OCI-LY7 (cell line): ENCODE measurements at regions not wholly inside any gene's neighbourhood (a gene's known extent, or its start where the extent isn't known, plus 50 kb on each side); places are given as distances from the start of the nearest gene placed in this dataset.

Experiments used
- BruUV-seq: library from RNA; stranded (reverse); fragments of 400-500 nt; replicated peaks from 2 replicates; lab custom pipeline; 2021; lab: Mats Ljungman, UMichigan
- CTCF ChIA-PET: fragments of 300-600 bp; sonication (Branson Sonifier 250); formaldehyde crosslinking; loops from one replicate; lab custom pipeline; 2022; ENCODE audit warnings: antibody characterized with exemption; ENCODE audit not compliant: unreplicated experiment; lab: Charles Lee
- POLR2A ChIA-PET: fragments of 300-600 bp; sonication (Branson Sonifier 250); formaldehyde crosslinking; loops from one replicate; lab custom pipeline; 2022; ENCODE audit warnings: antibody characterized with exemption; lab: Charles Lee
- DNase-seq: peaks from one replicate; pipeline ENCODE4 v3.0.0-alpha.2; 2015; ENCODE audit warnings: low spot score
- H2AFZ ChIP-seq: fragments of 200-600 bp; sonication (generic), shearing (Covaris generic); 2 replicates; pipeline ENCODE4 v1.6.1; 2014; ENCODE audit warnings: mild to moderate bottlenecking, antibody characterized with exemption, low read length, moderate library complexity
- H3K27ac ChIP-seq: fragments of 200-600 bp; sonication (generic); 2 replicates; pipeline ENCODE4 v1.5.1; 2014; ENCODE audit warnings: mixed run types, low read depth, mild to moderate bottlenecking, moderate library complexity, low read length, inconsistent platforms; ENCODE audit not compliant: poor library complexity, severe bottlenecking
- H3K36me3 ChIP-seq: fragments of 200-600 bp; sonication (generic); 2 replicates; pipeline ENCODE4 v1.6.1; 2014; ENCODE audit warnings: mild to moderate bottlenecking, antibody characterized with exemption, low read length, moderate library complexity, mixed read lengths; ENCODE audit not compliant: insufficient read depth
- H3K4me1 ChIP-seq: fragments of 200-600 bp; sonication (generic); 2 replicates; pipeline ENCODE4 v1.5.1; 2014; ENCODE audit warnings: mild to moderate bottlenecking, low read length; ENCODE audit not compliant: insufficient read depth, poor library complexity, severe bottlenecking
- H3K4me2 ChIP-seq: fragments of 200-600 bp; sonication (generic); 2 replicates; pipeline ENCODE4 v1.6.1; 2014; ENCODE audit warnings: mild to moderate bottlenecking, low read length
- H3K4me3 ChIP-seq: fragments of 200-600 bp; sonication (generic); 2 replicates; pipeline ENCODE4 v1.5.1; 2014; ENCODE audit warnings: mild to moderate bottlenecking, low read depth, low read length; ENCODE audit not compliant: poor library complexity, severe bottlenecking
- H3K79me2 ChIP-seq: fragments of 200-600 bp; sonication (generic); 2 replicates; pipeline ENCODE4 v1.6.1; 2016; ENCODE audit warnings: low read depth, mild to moderate bottlenecking, low read length, moderate library complexity, mixed read lengths; ENCODE audit not compliant: insufficient read depth
- H3K9me2 ChIP-seq: fragments of 200-600 bp; sonication (generic); 2 replicates; pipeline ENCODE4 v1.6.1; 2016; ENCODE audit warnings: mild to moderate bottlenecking, low read length, mixed read lengths; ENCODE audit not compliant: insufficient read depth
- H3K9me3 ChIP-seq: fragments of 200-600 bp; sonication (generic); 2 replicates; pipeline ENCODE4 v1.6.1; 2014; ENCODE audit warnings: mild to moderate bottlenecking, mixed run types, low read length, mixed read lengths
- H4K20me1 ChIP-seq: fragments of 200-600 bp; sonication (generic); 2 replicates; pipeline ENCODE4 v1.6.1; 2014; ENCODE audit warnings: mild to moderate bottlenecking, antibody characterized with exemption, low read length, moderate library complexity, mixed read lengths; ENCODE audit not compliant: insufficient read depth
- EZH2phosphoT487 ChIP-seq: fragments of 200-600 bp; sonication (generic); IDR thresholded peaks from 2 replicates; pipeline ENCODE4 v1.6.1; 2018; ENCODE audit warnings: low read depth, borderline replicate concordance, mild to moderate bottlenecking, mixed run types, antibody characterized with exemption, low read length, moderate library complexity, mixed read lengths
- intact Hi-C: fragments of 100-400 bp; cut with micrococcal nuclease; formaldehyde crosslinking; loops from one replicate; pipeline ENCODE4 v1.10.0; 2022; ENCODE audit not compliant: unreplicated experiment
- TF ChIP-seq, protein P1 (sequence below): fragments of 200-600 bp; sonication (generic); conservative IDR thresholded peaks from 2 replicates; pipeline ENCODE4 v1.5.1; 2014; ENCODE audit warnings: mild to moderate bottlenecking, antibody characterized with exemption, low read length, moderate library complexity, mixed read lengths

DNA sequence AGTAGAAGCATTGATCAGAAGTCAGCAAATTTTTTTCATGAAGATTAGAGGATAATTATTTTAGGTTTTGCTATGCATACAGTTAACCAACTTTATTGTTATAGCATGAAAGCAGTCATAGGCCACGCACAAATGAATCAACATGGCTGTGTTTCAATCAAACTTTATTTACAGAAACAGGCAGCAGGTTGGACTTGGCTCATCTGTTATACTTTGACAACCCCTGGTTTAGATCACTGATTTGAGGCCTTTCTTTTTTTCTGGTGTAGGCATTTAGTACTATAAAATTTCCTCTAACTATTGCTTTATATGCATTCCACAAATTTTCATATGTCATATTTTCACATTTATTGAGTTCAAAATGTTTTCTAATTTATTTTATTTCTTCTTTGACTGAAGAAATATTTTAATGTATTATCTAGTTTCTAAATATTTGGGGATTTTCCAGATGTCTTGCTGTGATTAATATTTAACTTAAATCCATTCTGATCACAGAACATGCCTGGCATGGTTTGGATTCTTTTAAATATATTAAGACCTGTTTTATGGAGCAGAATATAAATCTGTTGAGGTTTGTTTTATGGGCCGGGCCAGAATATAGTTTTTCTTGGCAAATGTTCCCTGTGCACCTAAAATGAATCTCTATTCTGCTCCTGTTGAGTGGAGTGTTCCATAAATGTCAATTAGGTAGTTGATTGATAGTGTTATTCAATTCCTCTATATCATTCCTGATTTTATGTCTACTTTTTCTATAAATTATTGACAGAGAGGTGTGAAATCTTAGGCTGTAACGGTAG, 116.3 kb upstream of the KLHL29 start:
- no peak overlapping the region for H3K4me2 ChIP-seq
- no peak overlapping the region for H2AFZ ChIP-seq
- ChIA-PET POLR2A (no interaction called here), CTCF (no interaction called here)
- DNase-seq, result no peak
- no peaks in the 10 kb centered on the region for H4K20me1 ChIP-seq
- no peak for TF ChIP-seq EZH2phosphoT487
- TF ChIP-seq, protein P1, sequence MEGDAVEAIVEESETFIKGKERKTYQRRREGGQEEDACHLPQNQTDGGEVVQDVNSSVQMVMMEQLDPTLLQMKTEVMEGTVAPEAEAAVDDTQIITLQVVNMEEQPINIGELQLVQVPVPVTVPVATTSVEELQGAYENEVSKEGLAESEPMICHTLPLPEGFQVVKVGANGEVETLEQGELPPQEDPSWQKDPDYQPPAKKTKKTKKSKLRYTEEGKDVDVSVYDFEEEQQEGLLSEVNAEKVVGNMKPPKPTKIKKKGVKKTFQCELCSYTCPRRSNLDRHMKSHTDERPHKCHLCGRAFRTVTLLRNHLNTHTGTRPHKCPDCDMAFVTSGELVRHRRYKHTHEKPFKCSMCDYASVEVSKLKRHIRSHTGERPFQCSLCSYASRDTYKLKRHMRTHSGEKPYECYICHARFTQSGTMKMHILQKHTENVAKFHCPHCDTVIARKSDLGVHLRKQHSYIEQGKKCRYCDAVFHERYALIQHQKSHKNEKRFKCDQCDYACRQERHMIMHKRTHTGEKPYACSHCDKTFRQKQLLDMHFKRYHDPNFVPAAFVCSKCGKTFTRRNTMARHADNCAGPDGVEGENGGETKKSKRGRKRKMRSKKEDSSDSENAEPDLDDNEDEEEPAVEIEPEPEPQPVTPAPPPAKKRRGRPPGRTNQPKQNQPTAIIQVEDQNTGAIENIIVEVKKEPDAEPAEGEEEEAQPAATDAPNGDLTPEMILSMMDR, result no peak
- H3K4me1 ChIP-seq, result no peaks in the 10 kb centered on the region
- H3K4me3 ChIP-seq, result no peak overlapping the region
- no TSS peak for BruUV-seq
- no peaks in the 10 kb centered on the region for H3K9me2 ChIP-seq
- intact Hi-C loops, result no loop called here
- H3K27ac ChIP-seq, result no peak overlapping the region
- no peaks in the 10 kb centered on the region for H3K36me3 ChIP-seq
- H3K9me3 ChIP-seq, result no peaks in the 10 kb centered on the region
- H3K79me2 ChIP-seq, result no peaks in the 10 kb centered on the region

DNA sequence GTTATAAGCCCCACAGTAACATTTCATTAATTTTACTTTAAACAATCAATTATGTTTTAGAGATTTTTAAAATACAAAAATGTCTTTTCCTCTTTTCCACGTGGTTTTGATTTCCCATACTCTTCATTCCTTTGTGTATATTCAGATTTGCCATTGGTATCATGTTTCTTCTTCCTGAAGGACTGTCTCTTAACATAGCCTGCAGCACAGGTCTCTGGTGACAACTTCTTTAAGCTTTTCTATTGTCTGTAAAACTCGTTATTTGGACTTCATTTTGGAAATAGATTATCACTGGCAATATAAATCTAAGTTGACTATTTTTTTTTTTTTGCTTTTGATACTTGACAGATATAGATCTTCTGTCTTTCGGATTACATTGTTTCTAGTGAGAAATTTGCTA, 115.2 kb upstream of the KLHL29 start:
- no TSS peak for BruUV-seq
- Histone ChIP-seq H2AFZ (no peak overlapping the region), H3K79me2 (no peaks in the 10 kb centered on the region), H3K4me1 (no peaks in the 10 kb centered on the region), H3K9me3 (no peaks in the 10 kb centered on the region), H3K27ac (no peak overlapping the region), H3K4me2 (no peak overlapping the region), H3K9me2 (no peaks in the 10 kb centered on the region), H4K20me1 (no peaks in the 10 kb centered on the region), H3K36me3 (no peaks in the 10 kb centered on the region), H3K4me3 (no peak overlapping the region)
- CTCF ChIA-PET, result no interaction called here
- no peak for DNase-seq
- TF ChIP-seq EZH2phosphoT487, result no peak
- TF ChIP-seq, protein P1, result no peak
- POLR2A ChIA-PET, result no interaction called here
- intact Hi-C loops, result no loop called here

DNA sequence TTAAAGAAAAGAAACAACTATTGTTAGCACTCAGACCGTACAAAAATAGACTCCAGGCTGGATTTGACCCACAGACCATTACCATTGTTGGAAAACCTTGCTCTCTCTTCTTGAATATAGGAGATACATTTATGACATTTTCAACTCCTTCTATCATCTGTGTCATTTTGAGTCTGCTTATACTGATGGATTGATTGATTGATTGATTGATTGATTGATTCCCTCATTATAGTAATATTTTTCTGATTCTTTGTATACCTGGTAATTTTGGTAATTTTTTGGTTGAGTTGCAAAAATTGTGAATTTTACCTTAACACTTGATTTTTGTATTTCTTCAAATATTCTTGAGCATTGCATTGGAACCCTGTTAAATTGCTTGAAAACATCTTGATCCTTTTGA, 114.2 kb upstream of the KLHL29 start:
- Histone ChIP-seq H4K20me1 (no peaks in the 10 kb centered on the region), H3K79me2 (no peaks in the 10 kb centered on the region), H3K36me3 (no peaks in the 10 kb centered on the region), H3K4me3 (no peak overlapping the region), H3K9me2 (no peaks in the 10 kb centered on the region), H3K4me2 (no peak overlapping the region), H3K4me1 (no peaks in the 10 kb centered on the region), H3K27ac (no peak overlapping the region), H2AFZ (no peak overlapping the region), H3K9me3 (no peaks in the 10 kb centered on the region)
- DNase-seq, result no peak
- intact Hi-C loops, result no loop called here
- ChIA-PET POLR2A (no interaction called here), CTCF (no interaction called here)
- no peak for TF ChIP-seq EZH2phosphoT487
- TF ChIP-seq, protein P1, result no peak
- BruUV-seq, result no TSS peak
